ENCODE measurements at regions not wholly inside any gene's neighbourhood (a gene's known extent, or its start where the extent isn't known, plus 50 kb on each side); places are given as distances from the start of the nearest gene placed in this dataset.

DNA sequence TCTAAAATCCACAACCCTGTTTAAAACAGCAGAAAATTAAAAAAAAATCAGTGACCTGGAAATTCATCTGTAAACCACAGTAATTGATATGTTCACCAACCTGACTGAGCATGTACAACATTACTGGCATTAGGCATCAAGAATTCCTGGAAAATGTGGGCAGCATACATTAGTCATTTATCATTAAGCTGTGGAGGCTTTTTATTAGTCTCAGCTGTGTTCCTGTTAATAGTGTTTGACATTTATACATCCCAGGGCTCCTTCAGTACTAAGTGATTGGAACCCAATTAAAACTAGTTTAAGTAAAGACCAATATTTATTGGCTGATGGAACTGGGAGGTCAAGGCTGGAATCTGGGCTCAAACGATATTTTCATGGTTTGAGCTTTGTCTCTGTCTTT, 227.3 kb upstream of the GIMD1 start:
- Histone ChIP-seq H3K4me3 (ENCODE audit: low read depth, low read length) (no peak overlapping the region), H3K27ac (ENCODE audit: low read depth, low read length) (no peak overlapping the region), H3K9me3 (ENCODE audit: control insufficient read depth, insufficient read depth, low read length) (no peaks in the 10 kb centered on the region), H3K27me3 (ENCODE audit: control insufficient read depth, insufficient read depth, low read length) (no peaks in the 10 kb centered on the region)
- TF ChIP-seq, protein P1, sequence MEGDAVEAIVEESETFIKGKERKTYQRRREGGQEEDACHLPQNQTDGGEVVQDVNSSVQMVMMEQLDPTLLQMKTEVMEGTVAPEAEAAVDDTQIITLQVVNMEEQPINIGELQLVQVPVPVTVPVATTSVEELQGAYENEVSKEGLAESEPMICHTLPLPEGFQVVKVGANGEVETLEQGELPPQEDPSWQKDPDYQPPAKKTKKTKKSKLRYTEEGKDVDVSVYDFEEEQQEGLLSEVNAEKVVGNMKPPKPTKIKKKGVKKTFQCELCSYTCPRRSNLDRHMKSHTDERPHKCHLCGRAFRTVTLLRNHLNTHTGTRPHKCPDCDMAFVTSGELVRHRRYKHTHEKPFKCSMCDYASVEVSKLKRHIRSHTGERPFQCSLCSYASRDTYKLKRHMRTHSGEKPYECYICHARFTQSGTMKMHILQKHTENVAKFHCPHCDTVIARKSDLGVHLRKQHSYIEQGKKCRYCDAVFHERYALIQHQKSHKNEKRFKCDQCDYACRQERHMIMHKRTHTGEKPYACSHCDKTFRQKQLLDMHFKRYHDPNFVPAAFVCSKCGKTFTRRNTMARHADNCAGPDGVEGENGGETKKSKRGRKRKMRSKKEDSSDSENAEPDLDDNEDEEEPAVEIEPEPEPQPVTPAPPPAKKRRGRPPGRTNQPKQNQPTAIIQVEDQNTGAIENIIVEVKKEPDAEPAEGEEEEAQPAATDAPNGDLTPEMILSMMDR (IDR thresholded peaks at IDR 0.05; ENCODE audit: low read depth, low read length) = no peak
- ChIA-PET CTCF (no interaction called here), POLR2A (no interaction called here)
- no peak for DNase-seq (ENCODE audit: low read depth, low spot score)

DNA sequence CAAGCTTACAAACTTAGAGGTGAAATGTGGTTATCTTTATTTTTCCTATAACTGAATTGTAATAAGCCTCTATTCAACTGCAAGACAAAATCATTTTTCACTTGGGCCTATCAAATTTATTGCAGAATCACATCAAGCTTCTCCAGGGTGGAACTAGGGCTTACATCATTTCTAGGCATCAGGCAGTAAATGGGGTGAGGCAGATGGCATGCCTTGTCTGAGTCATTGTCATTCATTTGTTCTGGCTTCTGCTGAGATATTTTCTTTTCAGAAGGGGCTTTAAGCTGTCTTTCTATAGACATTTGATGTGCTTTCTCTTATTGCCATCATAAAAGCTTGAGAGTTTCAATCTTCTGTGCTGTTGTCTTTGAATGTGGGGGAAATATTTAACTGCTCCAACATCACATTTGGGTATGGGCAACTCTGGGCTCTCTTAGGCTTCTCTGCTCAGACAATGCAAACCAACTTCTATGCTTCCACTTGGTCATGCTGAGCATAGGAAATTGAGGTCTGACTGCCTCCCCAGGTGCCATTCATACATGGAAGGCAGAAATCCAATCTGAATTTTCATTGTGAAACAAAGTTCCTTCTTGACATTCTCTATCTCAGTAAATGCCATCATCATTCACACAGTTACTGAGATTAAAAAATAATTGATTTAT, 225.8 kb upstream of the GIMD1 start:
- Histone ChIP-seq H3K4me3 (ENCODE audit: low read depth, low read length) (no peak overlapping the region), H3K27me3 (ENCODE audit: control insufficient read depth, insufficient read depth, low read length) (no peaks in the 10 kb centered on the region), H3K27ac (ENCODE audit: low read depth, low read length) (no peak overlapping the region), H3K9me3 (ENCODE audit: control insufficient read depth, insufficient read depth, low read length) (no peaks in the 10 kb centered on the region)
- ChIA-PET POLR2A (no interaction called here), CTCF (no interaction called here)
- DNase-seq (ENCODE audit: low read depth, low spot score) = no peak
- TF ChIP-seq, protein P1 (IDR thresholded peaks at IDR 0.05; ENCODE audit: low read depth, low read length) = no peak

DNA sequence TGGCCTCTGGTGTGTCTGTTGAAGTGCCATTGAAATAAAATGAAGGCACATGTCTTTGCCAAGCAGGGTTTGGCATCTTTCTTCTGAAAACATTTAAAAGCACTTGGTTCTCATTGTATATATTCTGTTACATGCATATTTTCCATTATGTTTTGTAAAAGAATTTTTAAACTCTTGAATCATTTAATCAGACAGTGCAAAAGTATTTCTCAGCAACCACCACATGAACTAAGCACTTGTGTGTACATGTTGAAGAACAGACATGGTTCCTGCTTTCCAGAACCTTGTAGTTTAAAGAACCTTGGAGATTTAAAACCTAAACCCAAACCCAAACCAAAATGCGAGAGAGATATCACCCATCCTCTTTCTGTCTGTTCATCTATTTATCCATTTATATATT, 220.3 kb upstream of the GIMD1 start:
- no peak for DNase-seq (ENCODE audit: low read depth, low spot score)
- TF ChIP-seq, protein P1 (IDR thresholded peaks at IDR 0.05; ENCODE audit: low read depth, low read length) = no peak
- ChIA-PET CTCF (interaction anchor here (1.0 kb wide), 1 partner anchor 9 kb away, joined by 3 read pairs; no protein-coding TSS in a partner anchor), POLR2A (no interaction called here)
- H3K27me3 ChIP-seq (ENCODE audit: control insufficient read depth, insufficient read depth, low read length) = no peaks in the 10 kb centered on the region
- no peaks in the 10 kb centered on the region for H3K9me3 ChIP-seq (ENCODE audit: control insufficient read depth, insufficient read depth, low read length)
- H3K27ac ChIP-seq (ENCODE audit: low read depth, low read length) = no peak overlapping the region
- H3K4me3 ChIP-seq (ENCODE audit: low read depth, low read length) = no peak overlapping the region

DNA sequence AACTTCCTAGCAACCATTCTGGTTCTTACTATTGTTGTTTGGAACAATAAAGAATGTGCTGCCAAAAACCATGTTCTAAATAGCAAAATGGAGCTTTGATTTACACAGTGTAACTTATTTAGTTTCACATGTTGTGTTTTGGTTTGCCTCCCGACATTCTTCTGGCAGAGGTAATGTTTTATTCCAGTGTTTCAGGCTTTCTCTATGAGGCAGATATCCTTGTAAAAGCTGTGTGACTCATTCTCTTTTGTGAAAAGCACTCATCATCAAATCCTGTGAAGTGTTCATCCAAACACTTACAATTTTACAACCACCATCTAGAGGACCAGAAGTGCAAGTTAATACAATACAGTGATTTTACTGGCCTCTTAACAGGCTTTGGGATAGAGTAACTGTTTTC, 219.0 kb upstream of the GIMD1 start:
- ChIA-PET POLR2A (no interaction called here), CTCF (no interaction called here)
- Histone ChIP-seq H3K4me3 (ENCODE audit: low read depth, low read length) (no peak overlapping the region), H3K9me3 (ENCODE audit: control insufficient read depth, insufficient read depth, low read length) (no peaks in the 10 kb centered on the region), H3K27me3 (ENCODE audit: control insufficient read depth, insufficient read depth, low read length) (no peaks in the 10 kb centered on the region), H3K27ac (ENCODE audit: low read depth, low read length) (no peak overlapping the region)
- TF ChIP-seq, protein P1 (IDR thresholded peaks at IDR 0.05; ENCODE audit: low read depth, low read length) = no peak
- DNase-seq (ENCODE audit: low read depth, low spot score) = peak; percentile 18

DNA sequence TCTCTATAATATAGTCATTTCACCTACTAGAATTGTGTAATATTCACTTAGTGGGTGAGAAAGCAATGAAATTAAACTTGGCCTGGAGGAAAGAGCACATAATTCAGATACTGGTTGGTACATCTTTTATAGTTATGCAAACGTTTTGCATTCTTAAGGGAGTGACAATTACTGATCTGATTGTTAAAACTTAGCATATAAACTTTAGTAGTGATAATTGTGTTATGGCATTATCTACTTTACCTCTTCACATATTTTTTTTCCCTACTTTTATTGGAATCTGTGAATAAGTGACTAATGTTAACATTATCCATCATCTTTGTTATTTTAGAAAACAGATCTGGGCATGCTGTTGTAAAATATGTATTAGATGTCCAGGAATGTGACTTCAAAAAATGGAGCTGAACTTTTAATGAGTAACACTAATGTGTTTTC, 217.4 kb upstream of the GIMD1 start:
- POLR2A ChIA-PET = no interaction called here
- no peaks in the 10 kb centered on the region for H3K9me3 ChIP-seq (ENCODE audit: control insufficient read depth, insufficient read depth, low read length)
- TF ChIP-seq, protein P1 (IDR thresholded peaks at IDR 0.05; ENCODE audit: low read depth, low read length) = no peak
- H3K4me3 ChIP-seq (ENCODE audit: low read depth, low read length) = no peak overlapping the region
- no peak overlapping the region for H3K27ac ChIP-seq (ENCODE audit: low read depth, low read length)
- CTCF ChIA-PET = no interaction called here
- no peaks in the 10 kb centered on the region for H3K27me3 ChIP-seq (ENCODE audit: control insufficient read depth, insufficient read depth, low read length)
- DNase-seq (ENCODE audit: low read depth, low spot score) = no peak

All from AG04450 (cell line).